ENCODE measurements at regions not wholly inside any gene's neighbourhood (a gene's known extent, or its start where the extent isn't known, plus 50 kb on each side); places are given as distances from the start of the nearest gene placed in this dataset.

GRCh38 chr3:83460052-83460451, 1498.7 kb upstream of the CADM2 start:
- TF ChIP-seq CTCF (IDR thresholded peaks at IDR 0.05; ENCODE audit: low read length) (no peak), EZH2 (IDR thresholded peaks at IDR 0.05; ENCODE audit: borderline replicate concordance, low read length) (no peak)

Measured in OCI-LY1 (cell line).